Heart right ventricle (tissue), 16 donors: ENCODE measurements at regions not wholly inside any gene's neighbourhood (a gene's known extent, or its start where the extent isn't known, plus 50 kb on each side); places are given as distances from the start of the nearest gene placed in this dataset.

Source experiments
- ATAC-seq, 8 donors: fragments of 200-7000 bp; cut with Tn5 transposase; one replicate each; pipeline ENCODE4 v1.9.1; 2020; ENCODE audit warnings: mild to moderate bottlenecking in 8 of 8, moderate library complexity in 8 of 8, moderate number of reproducible peaks in 1 of 8
- DNase-seq, 2 donors: peaks; one replicate each; pipeline ENCODE4 v3.0.0-alpha.2; 2020
- H3K27ac ChIP-seq, 10 donors: fragments of 200-600 bp; sonication (generic) in 2 of 10; one replicate each; pipeline versions ENCODE4 v1.5.0 to v1.8.0; 2020 to 2022; ENCODE audit warnings: mild to moderate bottlenecking in 3 of 10
- H3K27me3 ChIP-seq, 7 donors: fragments of 200-600 bp; one replicate each; pipeline ENCODE4 v1.8.0; 2021 to 2022; ENCODE audit warnings: mild to moderate bottlenecking in 2 of 7
- H3K36me3 ChIP-seq, 9 donors: fragments of 200-600 bp; sonication (generic) in 1 of 9; one replicate each; pipeline versions ENCODE4 v1.5.0 to v1.8.0; 2020 to 2022; ENCODE audit warnings: mild to moderate bottlenecking in 2 of 9
- H3K4me1 ChIP-seq, 9 donors: fragments of 200-600 bp; sonication (generic) in 1 of 9; one replicate each; pipeline versions ENCODE4 v1.5.0 to v1.8.0; 2020 to 2022; ENCODE audit warnings: mild to moderate bottlenecking in 4 of 9
- H3K4me3 ChIP-seq, 10 donors: fragments of 200-600 bp; sonication (generic) in 2 of 10; one replicate each; pipeline versions ENCODE4 v1.5.0 to v1.8.0; 2020 to 2022; ENCODE audit warnings: mild to moderate bottlenecking in 7 of 10, moderate library complexity in 2 of 10
- H3K9me3 ChIP-seq, 11 donors: fragments of 200-600 bp in 10 of 11; sonication (generic) in 2 of 11; one replicate each; pipeline versions ENCODE4 v1.5.0 to v1.8.0; 2013 to 2022; ENCODE audit warnings: mild to moderate bottlenecking in 2 of 11, control low read depth in 1 of 11, moderate library complexity in 1 of 11
- CTCF ChIP-seq, 9 donors: fragments of 200-600 bp; sonication (generic) in 2 of 9; IDR thresholded peaks; one replicate each; pipeline versions ENCODE4 v1.5.0 to v1.8.0; 2021 to 2022; ENCODE audit warnings: antibody characterized with exemption in 9 of 9, mild to moderate bottlenecking in 5 of 9, moderate library complexity in 1 of 9
- whole genome bisulfite sequencing, 2 donors: extraction: QIAGEN DNeasy Blood & Tissue Kit; methylation state at CpG; one replicate each; pipeline ENCODE4 v1.1.7; 2013; ENCODE audit warnings: inconsistent platforms in 1 of 2; 5-methylcytosine and 5-hydroxymethylcytosine counted together
- intact Hi-C, 10 donors: fragments of 100-400 bp; cut with DNase I; formaldehyde crosslinking; loops; one replicate each; pipeline versions ENCODE4 v1.11.1 to v1.14.2; 2022
- donor health status: Arrhythmogenic right ventricular cardiomyopathy.
- donor health status: ischemic (EF 13 %, LVEDD 7.1; RV severe dilation, severe dysfunction).
- donor health status: healthy with polysubstance abuse.
- donor health status: DM: no; HTN: yes; CAD: no.
- donor health status: DM: no; HTN: no; CAD: no.
- donor health status: ischemic (EF 25% LVEDD 6.9; RV normal size, moderate dysfunction).
- donor health status: ischemic (EF 25% LVEDD 5.7; RV mildly dilated, moderate dysfunction).
- donor health status: healthy.
- donor health status: DM: yes; HTN: yes; CAD: no.
- donor health status: Ischemic cardiomyopathy.
- donor health status: ischemic (EF 35%, LVEDD 5.7; RV mildly dilated, moderate dysfunction).
- donor health status: nonischemic (EF 11% LVEDD 7.7; RV severe dilation, severe dysfunction).
- donor health status: DM: yes; HTN: yes; CAD: no.
- donor health status: PGD.
- donor health status: ischemic (EF 29% LVEDD 5.4; RV normal size, mild dysfunction).
- donor health status: nonischemic (EF 23%, LVEDD 6.1; RV moderate dilation, normal function).

DNA sequence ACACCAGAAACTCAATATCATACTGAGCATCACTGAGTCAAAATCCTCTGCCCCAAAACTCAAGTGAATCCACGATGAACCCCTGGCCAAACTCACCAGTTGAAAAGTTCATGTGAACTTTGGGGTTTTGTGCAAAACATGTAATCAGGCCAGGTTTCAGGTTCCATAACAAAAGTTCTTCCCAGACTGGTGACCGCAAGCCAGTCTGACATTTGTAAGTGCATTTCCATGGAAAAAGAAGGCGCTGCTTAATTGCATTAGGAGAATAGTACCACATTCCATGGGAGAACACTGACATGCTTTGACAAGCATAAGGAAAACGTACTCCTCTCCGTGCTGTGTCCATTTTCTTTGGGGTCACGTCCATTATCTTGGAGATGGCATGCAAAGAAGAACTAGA is 567.0 kb downstream of the BNC2 start:
- Histone ChIP-seq H3K27me3 (no peaks in the 10 kb centered on the region), H3K9me3 (peaks cover 0 to 9% (median 0%) of the 10 kb centered on the region in 11 donors), H3K36me3 (no peaks in the 10 kb centered on the region), H3K4me3 (no peak overlapping the region), H3K27ac (no peak overlapping the region), H3K4me1 (no peaks in the 10 kb centered on the region)
- ATAC-seq (no peak), DNase-seq (no peak)
- no peak for TF ChIP-seq CTCF (IDR thresholded peaks at IDR 0.05)
- intact Hi-C loops, result loop anchor here in 1 of 10 donors (10.0 kb wide), 1 partner anchor 51 kb away; no protein-coding TSS in a partner anchor
- 85 to 89% methylated on average over 6 of the region's 6 CpGs for WGBS, 2 donors

- ATAC-seq (no peak), DNase-seq (no peak)
- Histone ChIP-seq H3K4me3 (no peak overlapping the region), H3K36me3 (no peaks in the 10 kb centered on the region), H3K27ac (no peak overlapping the region), H3K27me3 (no peaks in the 10 kb centered on the region), H3K4me1 (peaks cover 0 to 4% (median 0%) of the 10 kb centered on the region in 9 donors), H3K9me3 (peaks cover 0 to 1% (median 0%) of the 10 kb centered on the region in 11 donors)
- intact Hi-C loops, result loop anchor here in 1 of 10 donors (10.0 kb wide), 1 partner anchor 50 kb away; no protein-coding TSS in a partner anchor
- WGBS, 2 donors, result 54 to 56% methylated on average over 3 of the region's 3 CpGs
- TF ChIP-seq CTCF (IDR thresholded peaks at IDR 0.05), result no peak
These were observed 566.2 kb downstream of the BNC2 start for GRCh38 chr9:16304301-16304700.

DNA sequence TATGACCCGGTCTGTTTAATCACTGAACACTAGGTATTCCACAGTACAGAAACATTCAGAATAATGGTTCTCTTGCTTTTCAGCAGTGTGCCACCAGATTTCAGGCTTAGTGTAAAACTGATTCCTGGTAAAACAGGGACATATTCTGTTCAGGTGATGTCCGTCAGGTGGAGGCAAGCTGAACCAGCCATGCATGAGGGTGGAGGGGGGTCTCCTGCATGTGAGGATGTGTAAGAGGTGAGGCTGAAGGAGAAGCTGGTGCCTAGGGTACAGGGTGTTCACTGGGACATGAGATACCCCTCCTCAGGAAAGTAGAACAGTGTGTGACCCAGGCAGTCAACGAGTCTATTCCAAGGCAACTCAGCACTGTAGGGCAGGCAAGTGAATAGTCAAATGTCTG is 563.9 kb downstream of the BNC2 start:
- Histone ChIP-seq H3K27me3 (peaks cover 0 to 13% (median 0%) of the 10 kb centered on the region in 7 donors), H3K4me3 (no peak overlapping the region), H3K27ac (no peak overlapping the region), H3K9me3 (no peaks in the 10 kb centered on the region), H3K4me1 (peaks cover 0 to 13% (median 5%) of the 10 kb centered on the region in 9 donors), H3K36me3 (no peaks in the 10 kb centered on the region)
- 88 to 91% methylated on average over 3 of the region's 3 CpGs for WGBS, 2 donors
- DNase-seq (no peak), ATAC-seq (no peak)
- intact Hi-C loops, result loop anchor here in 1 of 10 donors (10.0 kb wide), 1 partner anchor 48 kb away; no protein-coding TSS in a partner anchor
- TF ChIP-seq CTCF (IDR thresholded peaks at IDR 0.05), result no peak

GRCh38 chr9:16307626-16308195 is 562.8 kb downstream of the BNC2 start:
- 96 to 98% methylated on average over 2 of the region's 2 CpGs for WGBS, 2 donors
- DNase-seq (no peak), ATAC-seq (no peak)
- Histone ChIP-seq H3K27me3 (peaks cover 0 to 14% (median 0%) of the 10 kb centered on the region in 7 donors), H3K9me3 (no peaks in the 10 kb centered on the region), H3K36me3 (no peaks in the 10 kb centered on the region), H3K27ac (no peak overlapping the region), H3K4me1 (peaks cover 0 to 13% (median 5%) of the 10 kb centered on the region in 9 donors), H3K4me3 (no peak overlapping the region)
- intact Hi-C loops, result loop anchor here in 1 of 10 donors (10.0 kb wide), 1 partner anchor 47 kb away; no protein-coding TSS in a partner anchor
- no peak for TF ChIP-seq CTCF (IDR thresholded peaks at IDR 0.05)
